Left lung (tissue), 4 donors: ENCODE measurements at regions not wholly inside any gene's neighbourhood (a gene's known extent, or its start where the extent isn't known, plus 50 kb on each side); places are given as distances from the start of the nearest gene placed in this dataset.

Experiments used
- ATAC-seq: fragments of 200-7000 bp; cut with Tn5 transposase; one replicate; pipeline ENCODE4 v1.9.1; 2020; ENCODE audit warnings: moderate library complexity
- DNase-seq, 4 donors: peaks; one replicate each; pipeline ENCODE4 v3.0.0-alpha.2; 2013 to 2020
- H3K27ac ChIP-seq, 2 donors: fragments of 200-600 bp; sonication (generic) in 1 of 2; one replicate each; pipeline versions ENCODE4 v1.5.0 to v1.8.0; 2020 to 2021
- H3K27me3 ChIP-seq, 2 donors: fragments of 200-600 bp; sonication (generic) in 1 of 2; one replicate each; pipeline versions ENCODE4 v1.5.0 to v1.8.0; 2020 to 2021
- H3K36me3 ChIP-seq, 2 donors: fragments of 200-600 bp; sonication (generic) in 1 of 2; one replicate each; pipeline versions ENCODE4 v1.5.0 to v1.8.0; 2020 to 2021
- H3K4me1 ChIP-seq, 2 donors: fragments of 200-600 bp; one replicate each; pipeline ENCODE4 v1.8.0; 2021
- H3K4me3 ChIP-seq, 2 donors: fragments of 200-600 bp; sonication (generic) in 1 of 2; one replicate each; pipeline versions ENCODE4 v1.5.0 to v1.8.0; 2020 to 2021; ENCODE audit warnings: mild to moderate bottlenecking in 1 of 2
- H3K9me3 ChIP-seq, 2 donors: fragments of 200-600 bp; sonication (generic) in 1 of 2; one replicate each; pipeline versions ENCODE4 v1.5.0 to v1.8.0; 2020 to 2021
- CTCF ChIP-seq, 2 donors: fragments of 200-600 bp; sonication (generic) in 1 of 2; IDR thresholded peaks; one replicate each; pipeline versions ENCODE4 v1.5.0 to v1.8.0; 2021; ENCODE audit warnings: antibody characterized with exemption in 2 of 2
- intact Hi-C, 2 donors: fragments of 100-400 bp; cut with DNase I; formaldehyde crosslinking; loops; one replicate each; pipeline versions ENCODE4 v1.11.2 to v1.14.2; 2022
- donor health status: DM: no; HTN: yes; CAD: no.
- donor health status: DM: no; HTN: no; CAD: no.

GRCh38 chr15:97009031-97009431, 678.5 kb downstream of the NR2F2 start:
- intact Hi-C loops, result no loop called here
- DNase-seq (no peak), ATAC-seq (no peak)
- H3K9me3 ChIP-seq, result no peaks in the 10 kb centered on the region
- H3K27me3 ChIP-seq, result no peaks in the 10 kb centered on the region
- H3K4me3 ChIP-seq, result no peak overlapping the region
- no peak overlapping the region for H3K27ac ChIP-seq
- H3K4me1 ChIP-seq, result no peaks in the 10 kb centered on the region
- TF ChIP-seq CTCF (IDR thresholded peaks at IDR 0.05), result no peak
- no peaks in the 10 kb centered on the region for H3K36me3 ChIP-seq

- DNase-seq, result no peak
- no peak for TF ChIP-seq CTCF (IDR thresholded peaks at IDR 0.05)
Measured at GRCh38 chr15:97012986-97013385, 682.5 kb downstream of the NR2F2 start.

GRCh38 chr15:97013491-97013890, 683.0 kb downstream of the NR2F2 start:
- ATAC-seq (no peak), DNase-seq (no peak)
- H3K27ac ChIP-seq, result no peak overlapping the region
- H3K4me1 ChIP-seq, result no peaks in the 10 kb centered on the region
- H3K4me3 ChIP-seq, result no peak overlapping the region
- no peaks in the 10 kb centered on the region for H3K36me3 ChIP-seq
- TF ChIP-seq CTCF (IDR thresholded peaks at IDR 0.05), result no peak
- peaks cover 0 to 8% of the 10 kb centered on the region in 2 donors for H3K9me3 ChIP-seq
- intact Hi-C loops, result no loop called here
- no peaks in the 10 kb centered on the region for H3K27me3 ChIP-seq

More at GRCh38 chr15:97012986-97013385, 682.5 kb downstream of the NR2F2 start:
- intact Hi-C loops, result no loop called here
- Histone ChIP-seq H3K4me1 (no peaks in the 10 kb centered on the region), H3K36me3 (no peaks in the 10 kb centered on the region), H3K27ac (no peak overlapping the region), H3K9me3 (peaks cover 0 to 8% of the 10 kb centered on the region in 2 donors), H3K27me3 (no peaks in the 10 kb centered on the region), H3K4me3 (no peak overlapping the region)
- no peak for ATAC-seq

GRCh38 chr15:97014001-97014400, 683.5 kb downstream of the NR2F2 start:
- peaks cover 0 to 8% of the 10 kb centered on the region in 2 donors for H3K9me3 ChIP-seq
- no peak for TF ChIP-seq CTCF (IDR thresholded peaks at IDR 0.05)
- intact Hi-C loops, result no loop called here
- DNase-seq (no peak), ATAC-seq (no peak)
- H3K27me3 ChIP-seq, result no peaks in the 10 kb centered on the region
- H3K27ac ChIP-seq, result no peak overlapping the region
- H3K36me3 ChIP-seq, result no peaks in the 10 kb centered on the region
- H3K4me1 ChIP-seq, result no peaks in the 10 kb centered on the region
- H3K4me3 ChIP-seq, result no peak overlapping the region

GRCh38 chr15:97023488-97023844, 693.0 kb downstream of the NR2F2 start:
- intact Hi-C loops, result no loop called here
- TF ChIP-seq CTCF (IDR thresholded peaks at IDR 0.05), result no peak
- H3K27ac ChIP-seq, result no peak overlapping the region
- no peak for DNase-seq
- H3K27me3 ChIP-seq, result no peaks in the 10 kb centered on the region
- no peak overlapping the region for H3K4me3 ChIP-seq
- H3K4me1 ChIP-seq, result no peaks in the 10 kb centered on the region
- peaks cover 0 to under 1% of the 10 kb centered on the region in 2 donors for H3K9me3 ChIP-seq
- H3K36me3 ChIP-seq, result no peaks in the 10 kb centered on the region
- ATAC-seq, result no peak
